PFSK-1 (cell line): ENCODE measurements at regions not wholly inside any gene's neighbourhood (a gene's known extent, or its start where the extent isn't known, plus 50 kb on each side); places are given as distances from the start of the nearest gene placed in this dataset.

Source experiments
- POLR2AphosphoS5 ChIP-seq: IDR thresholded peaks from 2 replicates; pipeline ENCODE4 v1.6.1; 2012; ENCODE audit warnings: low read depth, mild to moderate bottlenecking, control low read depth, low read length, moderate library complexity
- TAF1 ChIP-seq: IDR thresholded peaks from 2 replicates; pipeline ENCODE4 v1.6.1; 2012; ENCODE audit warnings: low read length, control low read depth, borderline replicate concordance; ENCODE audit not compliant: insufficient read depth

DNA sequence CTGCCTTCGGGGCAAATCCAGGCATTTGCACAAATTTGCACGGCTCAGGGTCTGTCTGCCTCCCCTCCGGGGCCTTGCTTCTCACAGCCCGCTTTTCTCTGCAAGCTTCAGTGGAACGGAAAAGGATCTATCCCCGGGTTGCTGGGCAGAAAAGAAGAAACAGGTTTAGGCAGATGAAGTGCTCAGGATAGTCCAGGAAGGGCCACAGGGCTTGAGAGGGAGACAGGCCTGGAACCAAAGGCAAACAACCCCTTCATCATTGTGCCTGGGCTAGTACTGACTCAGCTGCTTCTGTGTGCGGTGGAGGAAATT lies 347.8 kb upstream of the TNP1 start:
- TF ChIP-seq POLR2AphosphoS5 (no peak), TAF1 (no peak)
